Activated CD4-positive, alpha-beta T cell treated with anti-CD3 and anti-CD28 coated beads, Interleukin-2, amount 50 U/mL, for 16 hours (primary cell): ENCODE measurements at regions not wholly inside any gene's neighbourhood (a gene's known extent, or its start where the extent isn't known, plus 50 kb on each side); places are given as distances from the start of the nearest gene placed in this dataset.
"Not testable (repeated sequence)": the region's sequence is repeated elsewhere in the genome, so short reads cannot be mapped to it uniquely, and the experiment has no call there.

ENCODE experiments used
- DNase-seq: peaks from one replicate; pipeline ENCODE4 v3.0.0-alpha.2; 2020

DNA sequence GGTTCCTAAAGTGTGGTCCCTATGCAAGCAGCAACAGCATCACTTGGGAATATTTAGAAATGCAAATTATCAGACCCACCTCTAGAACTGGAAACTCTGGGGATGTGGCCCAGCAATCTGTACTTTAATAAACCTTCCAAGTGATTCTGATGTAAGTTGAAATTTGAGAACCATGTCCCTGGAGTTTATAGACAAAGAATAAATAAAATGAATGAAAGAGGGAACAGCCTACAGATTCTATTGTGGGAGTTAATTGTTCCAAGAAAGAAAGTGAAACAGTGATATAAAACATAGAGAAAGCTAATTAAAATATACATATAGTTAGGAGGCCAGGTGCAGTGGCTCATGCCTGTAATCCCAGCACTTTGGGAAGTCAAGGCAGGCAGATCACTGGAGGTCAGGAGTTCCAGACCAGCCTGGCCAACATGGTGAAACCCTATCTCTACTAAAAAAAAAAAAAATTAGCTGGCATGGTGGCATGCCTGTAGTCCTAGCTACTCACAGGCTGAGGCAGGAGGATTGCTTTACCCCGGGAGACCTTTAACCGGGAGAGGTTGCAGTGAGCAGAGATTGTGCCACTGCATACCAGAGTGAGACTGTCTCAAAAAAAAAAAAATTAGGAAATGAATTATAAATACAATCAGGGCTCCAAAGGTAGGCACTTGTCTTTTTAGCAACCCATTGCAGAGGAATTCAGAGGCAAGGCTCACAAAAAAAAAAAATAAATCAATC is 507.5 kb downstream of the NAV3 start:
- no peak for DNase-seq

DNA sequence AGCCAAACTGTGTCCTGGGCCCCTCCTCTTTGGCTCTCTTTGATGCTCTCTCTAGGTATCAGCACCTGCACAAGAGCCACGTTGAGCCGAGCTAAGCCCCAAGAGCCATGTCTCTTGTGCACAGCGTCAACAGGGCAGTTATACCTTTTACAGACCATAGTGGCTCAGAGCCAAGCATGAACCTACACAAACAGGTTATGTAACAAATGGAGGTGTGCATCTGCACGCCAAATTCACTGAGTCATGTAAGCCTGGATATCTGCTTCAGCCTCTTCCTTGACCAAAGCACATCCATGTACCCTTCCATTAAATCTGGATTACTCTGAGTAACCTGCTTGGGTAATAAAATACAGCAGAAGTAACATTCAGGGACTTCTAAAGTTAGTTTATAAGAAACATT is 509.7 kb downstream of the NAV3 start:
- no peak for DNase-seq

DNA sequence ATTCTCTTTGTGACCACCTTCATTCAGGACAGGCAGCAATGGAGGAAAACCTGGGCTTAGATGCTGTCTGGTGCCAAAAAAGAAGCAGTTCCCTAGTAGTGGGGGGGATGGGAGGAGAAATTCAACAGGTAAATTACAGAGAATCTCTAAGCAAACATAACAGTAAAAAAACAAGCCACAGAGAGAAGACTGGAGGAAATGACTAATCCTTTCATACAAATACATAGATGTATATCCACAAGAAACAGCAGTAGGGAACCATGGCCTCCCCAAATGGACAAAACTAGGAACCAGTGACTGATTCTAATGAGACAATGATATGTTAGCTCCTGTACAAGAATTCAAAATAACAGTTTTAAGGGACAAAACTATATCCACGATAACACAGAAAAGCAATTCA is 513.0 kb downstream of the NAV3 start:
- no peak for DNase-seq

DNA sequence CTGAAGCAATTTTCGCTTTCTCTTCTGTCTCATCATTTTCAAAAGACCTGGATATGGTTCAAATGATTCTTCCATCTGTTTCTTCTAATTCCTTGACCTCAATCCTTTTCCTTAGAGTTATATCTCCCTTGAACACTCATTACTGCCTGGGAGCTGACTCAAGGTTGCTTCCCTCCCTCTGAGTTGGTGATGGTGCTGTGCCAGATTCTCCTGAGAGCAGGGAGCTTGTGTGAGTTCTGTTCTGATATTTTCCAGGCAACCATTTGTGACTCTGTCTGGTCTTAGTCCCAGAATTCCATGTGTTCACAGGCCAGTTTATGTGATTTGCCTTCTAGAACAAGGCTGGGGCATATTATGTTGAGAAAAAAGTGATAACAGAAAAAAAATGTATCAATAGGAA is 505.1 kb upstream of the SYT1 start:
- no peak for DNase-seq

DNA sequence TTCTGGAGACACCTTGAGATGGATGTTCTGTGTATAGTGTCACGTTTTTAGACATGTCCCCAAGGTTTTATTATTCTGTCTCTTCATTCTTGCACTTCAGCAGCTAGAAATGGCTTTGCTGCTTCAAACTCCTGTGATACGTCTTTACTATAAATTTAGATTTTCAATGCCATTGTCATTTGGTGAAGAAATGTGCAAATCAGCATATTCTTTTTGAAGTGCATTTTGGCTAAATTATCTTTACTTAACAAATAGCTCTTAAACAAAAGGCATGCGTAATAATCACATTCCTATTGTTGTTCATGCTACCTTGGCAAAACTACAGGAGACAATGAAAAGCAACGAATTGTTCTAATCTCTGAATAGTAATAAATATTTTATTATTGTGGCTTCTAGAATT is 502.9 kb upstream of the SYT1 start:
- DNase-seq = no peak

DNA sequence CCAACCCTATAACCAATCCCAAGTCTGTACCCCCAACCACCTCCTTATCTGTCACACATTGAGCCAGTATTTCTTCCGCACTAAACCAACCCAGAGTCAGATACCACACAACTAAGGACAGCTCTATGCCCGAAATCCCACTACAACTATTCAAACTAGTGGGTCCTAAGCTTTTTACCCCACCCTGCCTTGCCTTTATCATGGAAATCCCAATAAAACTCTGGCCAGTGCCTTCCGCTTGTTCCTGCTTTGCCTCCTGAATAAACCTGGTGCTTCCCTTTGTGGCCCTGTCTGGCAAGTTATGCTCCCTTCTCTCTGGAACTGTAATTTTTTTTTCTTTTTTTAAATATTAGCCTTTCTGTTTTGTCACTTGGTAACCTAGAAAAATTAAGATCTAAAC is 493.3 kb upstream of the SYT1 start:
- DNase-seq = no peak

DNA sequence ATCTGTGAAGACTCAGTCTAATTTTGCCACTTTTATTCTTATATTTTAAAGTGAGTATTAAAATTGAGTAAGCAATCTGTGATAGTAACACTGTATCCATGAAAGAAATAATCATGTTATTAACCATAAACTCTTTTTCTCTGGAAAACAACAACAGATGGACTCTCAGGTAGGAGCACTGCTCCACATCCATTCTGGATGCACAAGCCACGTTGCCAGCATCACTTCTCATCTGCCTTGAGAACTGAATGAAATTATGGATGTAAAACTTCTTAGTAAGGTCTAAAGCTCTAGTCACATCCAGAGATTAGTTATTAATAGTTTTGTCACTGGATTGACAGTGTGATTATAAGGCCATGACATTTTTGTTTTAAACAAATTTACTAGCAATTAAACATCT is 489.1 kb upstream of the SYT1 start:
- no peak for DNase-seq

DNA sequence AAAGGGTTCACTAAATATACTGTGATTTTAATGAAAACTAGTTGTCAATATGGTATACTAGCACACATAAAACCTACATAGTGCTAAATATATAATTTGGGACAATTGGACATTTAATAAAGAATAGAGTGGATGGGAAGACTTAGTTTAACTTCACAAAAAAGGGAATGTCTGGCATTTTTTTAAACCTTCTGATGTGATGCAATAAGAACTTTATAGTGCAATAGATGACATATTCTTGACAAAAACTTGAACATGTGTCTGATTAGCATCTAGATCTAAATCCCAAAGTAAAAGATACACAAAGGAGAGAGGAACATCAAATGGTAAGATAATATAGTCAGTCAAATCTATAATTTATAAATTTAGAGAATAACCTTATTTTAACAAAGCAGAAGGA is 488.3 kb upstream of the SYT1 start:
- DNase-seq = no peak

DNA sequence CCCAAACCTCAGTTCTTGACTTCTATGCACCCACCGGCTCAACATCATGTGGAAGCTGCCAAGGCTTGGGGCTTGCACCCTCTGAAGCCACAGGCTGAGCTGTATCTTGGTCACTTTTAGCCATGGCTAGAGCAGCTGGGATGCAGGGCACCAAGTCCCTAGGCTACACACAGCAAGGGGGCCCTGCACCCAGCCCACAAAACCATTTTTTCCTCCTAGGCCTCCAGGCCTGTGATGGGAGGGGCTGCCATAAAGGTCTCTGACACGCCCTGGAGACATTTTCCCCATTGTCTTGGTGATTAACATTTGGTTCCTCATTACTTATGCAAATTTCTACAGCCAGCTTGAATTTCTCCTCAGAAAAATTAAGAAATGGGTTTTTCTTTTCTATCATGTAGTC is 485.5 kb upstream of the SYT1 start:
- not testable (repeated sequence) for DNase-seq

DNA sequence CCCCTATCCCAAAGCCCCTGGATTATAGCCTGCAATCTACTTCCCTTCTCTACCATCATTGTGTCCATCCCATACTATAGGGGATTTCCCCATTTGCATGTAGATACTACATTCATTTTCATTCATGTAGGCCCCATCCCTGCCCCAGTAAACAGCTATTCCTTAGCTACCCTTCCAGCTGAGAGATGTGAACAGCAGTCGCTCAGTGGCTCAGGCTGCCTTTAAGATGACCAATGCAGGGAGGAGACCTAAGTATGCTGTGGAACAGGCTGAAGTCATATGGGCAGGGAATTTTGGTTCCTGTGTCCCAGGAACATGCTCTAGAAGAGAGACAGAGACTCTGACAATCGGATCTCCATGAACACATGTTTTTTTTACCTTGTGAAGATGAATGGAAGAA is 481.2 kb upstream of the SYT1 start:
- DNase-seq = no peak

DNA sequence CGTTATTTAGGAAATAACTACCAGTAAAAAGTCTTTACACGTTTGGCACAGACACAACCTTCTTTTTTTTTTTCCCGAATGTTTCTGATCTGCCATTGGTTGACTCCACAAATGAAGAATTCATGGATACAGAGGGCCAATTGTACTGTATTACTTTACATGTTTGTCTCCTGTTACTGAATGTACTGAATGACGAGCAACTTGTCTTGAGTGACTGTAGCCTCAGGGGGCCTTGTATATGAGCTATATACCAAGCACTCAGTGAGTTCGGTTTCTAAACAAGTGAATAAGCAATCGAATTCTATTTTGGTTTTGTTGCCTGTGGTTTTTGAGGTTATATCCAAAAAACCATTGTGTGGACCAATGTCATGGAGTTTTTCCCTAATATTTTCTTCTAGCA is 480.0 kb upstream of the SYT1 start:
- no peak for DNase-seq

DNA sequence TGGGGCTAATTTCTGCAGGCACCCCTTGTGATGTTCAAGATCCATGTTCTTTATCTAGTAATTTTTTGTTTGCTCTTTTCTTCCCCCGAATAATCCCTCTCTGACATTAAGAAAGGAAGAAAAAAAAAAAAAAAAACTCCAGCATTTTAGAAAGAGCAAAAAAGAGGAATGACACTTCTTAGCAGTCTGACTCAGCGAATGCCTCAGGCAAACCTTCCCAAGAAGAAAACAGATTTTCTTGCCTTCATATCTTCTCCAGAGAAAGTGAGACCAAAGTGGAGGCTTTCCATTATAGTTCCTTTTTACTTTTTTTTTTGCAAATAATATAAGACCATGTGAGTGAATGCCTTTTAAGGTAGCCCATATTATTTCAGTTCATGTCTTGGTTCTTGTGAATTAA is 479.0 kb upstream of the SYT1 start:
- DNase-seq = no peak

DNA sequence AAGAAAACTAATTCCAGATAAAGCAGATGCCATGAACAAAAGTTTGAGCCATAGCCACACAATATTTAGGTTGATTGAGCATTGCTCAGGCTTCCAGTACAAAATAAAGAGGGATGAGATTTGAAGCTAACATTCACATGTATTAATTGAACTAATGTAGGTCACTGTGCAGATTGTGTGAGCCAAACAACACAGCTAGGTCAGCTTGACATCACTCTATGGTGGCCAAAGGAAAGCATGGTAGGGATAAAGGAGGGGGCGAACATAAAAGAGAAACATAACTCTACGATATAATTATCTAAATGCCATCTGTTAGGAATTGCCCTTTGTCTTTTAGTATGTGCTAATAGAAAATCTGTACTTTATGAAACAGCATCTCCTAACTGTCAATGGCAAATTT is 477.7 kb upstream of the SYT1 start:
- DNase-seq = no peak

DNA sequence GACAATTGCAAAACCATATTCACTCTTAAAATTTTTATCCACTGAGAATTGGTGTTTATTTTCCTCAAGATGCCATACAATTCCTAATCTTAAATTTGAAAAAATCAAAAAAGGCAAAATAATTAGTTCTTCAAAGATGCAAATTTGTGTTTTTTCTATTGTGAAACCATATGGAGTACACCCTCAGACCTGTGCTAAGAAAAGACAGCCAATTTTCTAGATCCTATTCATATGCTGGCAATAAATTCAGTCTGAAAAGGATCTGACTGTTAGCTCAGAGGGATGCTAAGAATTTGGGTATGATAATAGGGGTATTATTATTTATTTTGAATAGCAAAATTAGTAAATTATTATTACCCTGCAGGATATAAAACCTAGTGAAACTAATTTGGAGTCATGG is 476.9 kb upstream of the SYT1 start:
- no peak for DNase-seq

DNA sequence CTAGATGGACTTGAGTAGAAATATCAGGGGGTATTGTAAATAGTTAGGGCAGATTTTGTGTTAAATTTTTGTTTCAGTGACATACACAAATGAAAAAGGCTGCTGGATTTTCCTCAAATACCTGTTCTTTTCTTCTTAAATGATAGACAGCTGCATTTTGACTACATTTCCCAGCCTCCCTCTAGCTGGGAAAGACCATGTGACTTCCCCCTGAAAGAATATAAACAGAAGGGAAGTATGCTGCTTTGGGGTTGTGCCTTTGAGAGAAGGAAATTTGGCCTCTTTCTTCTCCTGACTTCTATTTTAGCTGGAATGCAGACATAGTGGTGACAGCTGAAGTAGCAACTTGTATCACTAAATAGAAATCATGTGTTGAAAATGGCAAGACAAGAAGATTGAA is 476.1 kb upstream of the SYT1 start:
- no peak for DNase-seq

DNA sequence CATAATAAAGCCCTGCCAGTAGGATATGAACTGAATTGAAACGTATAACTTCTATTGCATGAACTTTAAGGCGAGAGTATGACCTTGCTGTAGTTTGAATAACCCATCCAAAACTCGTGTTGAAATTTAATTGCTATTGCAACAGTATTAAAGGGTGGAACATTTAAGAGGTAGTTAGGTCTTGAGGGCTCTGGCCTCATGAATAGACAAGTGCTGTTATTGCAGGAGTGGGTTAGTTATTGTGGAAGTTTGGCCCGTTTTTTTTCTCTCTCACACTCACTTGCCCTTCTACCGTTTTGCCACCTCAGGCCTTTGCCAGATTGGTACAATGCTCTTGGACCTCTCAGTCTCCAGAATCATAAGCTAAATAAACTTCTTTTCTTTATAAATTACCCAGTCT is 473.7 kb upstream of the SYT1 start:
- no peak for DNase-seq

DNA sequence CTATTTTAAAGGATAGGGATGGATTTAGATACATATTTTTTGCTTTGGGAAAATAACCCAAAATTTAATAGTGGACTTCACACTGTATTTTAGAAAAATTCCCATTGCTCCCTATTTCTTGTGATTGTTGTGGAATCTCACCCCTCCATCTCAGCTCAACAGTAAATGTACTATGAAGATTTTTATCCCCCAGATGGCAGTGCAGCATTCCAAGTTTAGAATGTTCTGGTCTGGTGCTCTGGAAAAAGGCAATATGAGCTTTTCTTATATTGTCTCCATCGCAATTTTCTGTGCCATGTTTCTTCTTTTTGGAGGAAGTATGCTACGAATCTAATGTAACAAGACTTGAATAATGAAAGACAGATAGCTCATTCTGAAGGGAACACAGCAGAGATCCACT is 471.7 kb upstream of the SYT1 start:
- no peak for DNase-seq

DNA sequence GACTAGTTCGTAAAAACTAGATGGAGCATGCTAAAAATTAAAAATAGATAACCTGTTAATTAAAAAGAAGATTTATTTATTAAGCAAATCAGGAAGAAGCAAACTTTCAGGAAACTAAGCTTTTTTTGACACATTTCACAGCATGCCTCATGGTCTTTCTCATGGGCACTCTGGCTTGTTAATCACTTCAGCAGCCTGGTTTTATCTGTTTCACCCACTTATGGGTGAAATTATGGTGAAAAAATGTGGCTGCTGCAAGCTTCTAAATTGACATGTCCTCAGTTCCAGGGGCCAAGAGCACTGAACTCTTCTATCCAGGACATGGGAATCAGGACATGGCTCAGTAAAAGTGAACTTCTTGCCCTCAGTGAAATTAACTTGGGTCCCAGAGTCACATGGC is 468.6 kb upstream of the SYT1 start:
- DNase-seq = no peak

DNA sequence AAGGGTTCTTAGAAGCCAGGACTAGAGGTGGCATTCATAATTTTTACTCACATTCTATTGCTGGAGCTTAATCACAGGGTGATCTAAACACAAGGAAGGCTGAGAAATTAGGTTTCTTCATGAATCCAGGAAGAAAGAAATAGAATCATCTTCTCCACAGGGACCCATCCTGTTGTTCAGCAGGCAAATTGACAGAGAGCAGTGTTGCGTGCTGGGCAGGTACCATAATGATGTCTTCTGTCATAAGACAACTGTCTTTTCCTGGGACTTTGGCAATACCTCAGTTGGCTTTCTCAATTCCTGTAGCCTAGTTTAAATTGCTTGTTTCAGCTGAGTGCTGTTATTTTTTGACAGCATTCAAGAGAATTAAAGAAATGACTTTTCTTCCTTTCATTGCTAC is 468.0 kb upstream of the SYT1 start:
- DNase-seq = no peak

DNA sequence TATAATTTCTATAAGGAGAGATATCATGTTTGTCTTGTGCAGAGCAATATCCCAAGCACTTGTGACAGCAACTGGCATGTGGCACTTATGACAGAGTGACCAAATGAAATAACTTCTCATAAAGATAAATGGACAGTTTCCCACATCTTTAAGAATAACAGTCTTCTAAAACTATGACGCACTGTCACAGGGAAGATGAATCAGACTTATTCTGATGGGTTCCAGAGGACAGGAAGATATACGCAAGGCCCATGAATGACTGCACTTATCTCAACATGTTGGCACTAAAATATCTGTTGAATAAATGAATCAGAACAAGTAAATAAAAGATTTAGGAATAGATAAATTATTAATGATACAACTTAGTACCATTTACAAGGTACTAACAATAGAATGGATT is 465.8 kb upstream of the SYT1 start:
- DNase-seq = no peak

DNA sequence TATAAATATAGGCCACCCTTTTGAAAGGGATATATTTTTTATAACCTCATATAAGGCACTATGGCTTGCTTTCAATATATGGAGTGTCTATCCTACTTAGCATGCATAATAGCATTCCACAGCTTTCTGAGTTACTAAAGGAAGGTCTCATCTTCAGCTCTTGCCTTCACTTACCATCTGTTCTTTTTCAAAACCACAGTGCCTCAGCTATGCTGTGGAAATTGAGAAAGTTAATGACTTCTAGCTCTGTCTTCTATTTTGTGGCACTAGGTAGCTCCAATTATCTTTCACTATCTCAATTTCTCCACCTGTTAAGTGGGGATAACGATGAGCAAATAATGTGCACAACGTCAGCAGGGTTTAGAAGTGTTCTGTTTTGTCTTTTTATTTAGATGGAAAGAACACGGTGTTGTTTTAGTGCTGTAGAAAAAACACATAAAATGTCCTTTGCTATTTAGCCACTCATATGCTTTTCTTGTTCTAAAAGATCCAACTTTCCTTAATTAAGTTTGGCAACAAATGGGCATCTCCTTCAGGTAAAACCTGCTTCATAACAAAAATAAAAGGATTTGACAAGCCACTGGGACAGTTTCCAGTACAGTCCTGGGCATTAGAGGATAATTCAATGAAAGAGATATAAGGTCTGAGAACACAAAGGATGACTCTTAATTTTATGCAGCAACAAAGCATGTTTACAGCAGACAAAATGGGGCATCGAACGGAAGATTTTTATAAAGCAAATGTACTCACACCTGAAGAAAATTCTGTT is 462.0 kb upstream of the SYT1 start:
- no peak for DNase-seq

DNA sequence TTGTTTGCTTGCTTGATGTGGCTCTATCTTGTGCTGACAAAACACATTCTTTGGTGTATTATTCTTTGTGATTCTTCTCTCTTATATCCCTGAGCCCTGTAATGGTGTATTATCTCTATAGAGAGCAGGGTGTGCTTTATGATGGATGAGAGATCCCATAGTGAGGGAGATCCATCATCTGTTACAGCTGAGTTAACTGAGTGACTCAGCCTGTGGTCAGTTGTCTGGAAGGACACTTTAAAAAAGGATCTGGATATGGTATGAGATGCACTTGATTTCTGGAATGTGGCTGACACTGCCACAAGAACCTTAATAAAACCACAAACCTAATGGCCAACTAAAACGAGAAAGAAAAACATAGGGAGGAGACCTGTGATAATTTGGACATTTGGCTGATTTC is 461.4 kb upstream of the SYT1 start:
- no peak for DNase-seq

DNA sequence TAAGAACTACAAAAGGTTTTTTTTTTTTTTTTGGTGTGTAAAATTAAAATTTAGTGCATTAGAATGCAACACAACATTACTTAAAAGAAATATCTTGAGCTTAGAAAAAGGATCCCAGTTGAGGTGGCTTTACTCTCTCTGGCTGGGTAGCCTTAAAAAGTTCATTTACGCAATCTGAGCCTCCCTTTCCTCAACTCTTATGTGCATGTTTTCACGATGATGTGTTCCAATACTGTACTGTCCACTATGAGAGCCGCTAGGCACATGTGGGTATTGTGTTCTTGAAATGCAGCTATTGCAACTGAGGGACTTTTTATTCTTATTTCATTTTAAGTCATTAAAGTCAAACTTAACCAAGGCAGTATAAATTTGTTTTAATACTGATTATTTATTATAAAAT is 460.9 kb upstream of the SYT1 start:
- DNase-seq = no peak

DNA sequence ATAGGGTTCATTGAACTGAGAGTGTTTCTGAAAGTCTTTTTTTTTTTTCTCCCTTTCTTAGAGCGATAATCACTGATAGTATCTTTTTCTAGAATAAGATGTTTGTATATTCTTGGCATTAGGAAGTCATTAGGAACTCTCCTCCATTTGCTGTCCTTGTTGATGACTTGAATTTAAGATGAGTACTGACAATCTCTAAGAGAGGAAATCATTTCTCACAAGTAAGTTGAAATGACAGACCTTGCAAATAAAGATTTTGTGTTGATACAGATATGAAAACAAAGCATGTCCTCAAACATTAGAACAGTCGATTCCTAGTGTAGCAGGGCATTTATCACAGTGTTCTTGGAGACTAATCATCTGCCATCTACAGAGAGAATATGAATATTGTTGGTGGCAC is 458.4 kb upstream of the SYT1 start:
- no peak for DNase-seq

DNA sequence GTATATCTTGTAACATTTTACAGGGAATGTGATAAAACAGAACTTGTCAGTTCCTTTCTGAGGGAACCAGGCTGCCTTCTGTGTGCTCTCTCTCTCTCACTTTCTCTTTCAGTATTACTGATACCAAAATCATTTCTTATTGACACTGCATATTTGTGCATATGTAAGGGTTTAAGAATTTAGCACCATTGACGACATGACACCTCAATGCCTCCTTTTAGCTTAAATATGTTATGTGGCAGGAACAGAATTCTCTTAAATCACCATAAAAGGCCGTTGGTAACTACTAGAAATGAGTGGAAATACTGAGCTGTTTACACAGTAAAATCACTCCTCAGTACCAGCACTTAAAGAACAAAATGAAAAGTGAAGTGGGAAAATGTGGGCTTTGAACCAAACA is 457.7 kb upstream of the SYT1 start:
- no peak for DNase-seq
